ENCODE measurements at regions not wholly inside any gene's neighbourhood (a gene's known extent, or its start where the extent isn't known, plus 50 kb on each side); places are given as distances from the start of the nearest gene placed in this dataset.
"Not testable (repeated sequence)": the region's sequence is repeated elsewhere in the genome, so short reads cannot be mapped to it uniquely, and the experiment has no call there.

GRCh38 chr6:150496629-150497028, 103.1 kb upstream of the PLEKHG1 start:
- Mint-ChIP-seq H3K27ac (ENCODE audit: unreplicated experiment) (no peak overlapping the region), H3K36me3 (ENCODE audit: unreplicated experiment) (no peaks in the 10 kb centered on the region), H3K9me3 (ENCODE audit: unreplicated experiment) (no peaks in the 10 kb centered on the region), H3K4me3 (ENCODE audit: unreplicated experiment) (no peak overlapping the region), H3K27me3 (ENCODE audit: unreplicated experiment) (peaks cover 4% of the 10 kb centered on the region), H3K4me1 (ENCODE audit: unreplicated experiment) (no peaks in the 10 kb centered on the region)
- TF ChIP-seq CTCF (IDR thresholded peaks at IDR 0.05) = no peak
- DNase-seq (ENCODE audit: extremely low spot score, unreplicated experiment) = no peak

GRCh38 chr6:150499882-150500312, 99.8 kb upstream of the PLEKHG1 start:
- H3K27ac Mint-ChIP-seq (ENCODE audit: unreplicated experiment) = no peak overlapping the region
- no peak for TF ChIP-seq CTCF (IDR thresholded peaks at IDR 0.05)
- no peaks in the 10 kb centered on the region for H3K4me1 Mint-ChIP-seq (ENCODE audit: unreplicated experiment)
- peaks cover 8% of the 10 kb centered on the region for H3K27me3 Mint-ChIP-seq (ENCODE audit: unreplicated experiment)
- no peaks in the 10 kb centered on the region for H3K9me3 Mint-ChIP-seq (ENCODE audit: unreplicated experiment)
- DNase-seq (ENCODE audit: extremely low spot score, unreplicated experiment) = no peak
- H3K36me3 Mint-ChIP-seq (ENCODE audit: unreplicated experiment) = no peaks in the 10 kb centered on the region
- H3K4me3 Mint-ChIP-seq (ENCODE audit: unreplicated experiment) = no peak overlapping the region

GRCh38 chr6:150500568-150500967, 99.1 kb upstream of the PLEKHG1 start:
- DNase-seq (ENCODE audit: extremely low spot score, unreplicated experiment); H3K36me3 Mint-ChIP-seq (ENCODE audit: unreplicated experiment); H3K4me1 Mint-ChIP-seq (ENCODE audit: unreplicated experiment); H3K9me3 Mint-ChIP-seq (ENCODE audit: unreplicated experiment); H3K27ac Mint-ChIP-seq (ENCODE audit: unreplicated experiment); H3K4me3 Mint-ChIP-seq (ENCODE audit: unreplicated experiment): not testable (repeated sequence)
- peaks cover 12% of the 10 kb centered on the region for H3K27me3 Mint-ChIP-seq (ENCODE audit: unreplicated experiment)

GRCh38 chr6:150503041-150503440, 96.6 kb upstream of the PLEKHG1 start:
- H3K4me3 Mint-ChIP-seq (ENCODE audit: unreplicated experiment) = no peak overlapping the region
- H3K9me3 Mint-ChIP-seq (ENCODE audit: unreplicated experiment) = no peaks in the 10 kb centered on the region
- H3K27me3 Mint-ChIP-seq (ENCODE audit: unreplicated experiment) = peaks cover 12% of the 10 kb centered on the region
- DNase-seq (ENCODE audit: extremely low spot score, unreplicated experiment) = no peak
- no peak overlapping the region for H3K27ac Mint-ChIP-seq (ENCODE audit: unreplicated experiment)
- no peaks in the 10 kb centered on the region for H3K4me1 Mint-ChIP-seq (ENCODE audit: unreplicated experiment)
- H3K36me3 Mint-ChIP-seq (ENCODE audit: unreplicated experiment) = no peaks in the 10 kb centered on the region
- TF ChIP-seq CTCF (IDR thresholded peaks at IDR 0.05) = no peak

- Mint-ChIP-seq H3K27ac (ENCODE audit: unreplicated experiment) (no peak overlapping the region), H3K9me3 (ENCODE audit: unreplicated experiment) (no peaks in the 10 kb centered on the region), H3K4me3 (ENCODE audit: unreplicated experiment) (no peak overlapping the region), H3K36me3 (ENCODE audit: unreplicated experiment) (no peaks in the 10 kb centered on the region), H3K4me1 (ENCODE audit: unreplicated experiment) (no peaks in the 10 kb centered on the region), H3K27me3 (ENCODE audit: unreplicated experiment) (peaks cover 9% of the 10 kb centered on the region)
- TF ChIP-seq CTCF (IDR thresholded peaks at IDR 0.05) = no peak
- no peak for DNase-seq (ENCODE audit: extremely low spot score, unreplicated experiment)
These were observed 95.9 kb upstream of the PLEKHG1 start for GRCh38 chr6:150503586-150504339.

GRCh38 chr6:150507361-150507760, 92.3 kb upstream of the PLEKHG1 start:
- not testable (repeated sequence) for H3K36me3 Mint-ChIP-seq (ENCODE audit: unreplicated experiment); H3K9me3 Mint-ChIP-seq (ENCODE audit: unreplicated experiment); H3K27me3 Mint-ChIP-seq (ENCODE audit: unreplicated experiment)

More at GRCh38 chr6:150507361-150507760, 92.3 kb upstream of the PLEKHG1 start:
- not testable (repeated sequence) for DNase-seq (ENCODE audit: extremely low spot score, unreplicated experiment); H3K27ac Mint-ChIP-seq (ENCODE audit: unreplicated experiment); H3K4me3 Mint-ChIP-seq (ENCODE audit: unreplicated experiment); H3K4me1 Mint-ChIP-seq (ENCODE audit: unreplicated experiment)

Measured in osteocyte (in vitro differentiated cells).